Tibial artery (tissue), 4 donors: ENCODE measurements at regions not wholly inside any gene's neighbourhood (a gene's known extent, or its start where the extent isn't known, plus 50 kb on each side); places are given as distances from the start of the nearest gene placed in this dataset.

Experiments
- DNase-seq, 2 donors: peaks; one replicate each; pipeline ENCODE4 v3.0.0-alpha.2; 2019
- H3K27ac ChIP-seq, 2 donors: fragments of 200-600 bp; sonication (generic) in 1 of 2; 1 replicate in 1 of 2; 2 replicates in 1 of 2; pipeline ENCODE4 v1.5.1; 2018 to 2019; ENCODE audit warnings: mild to moderate bottlenecking in 1 of 2
- H3K27me3 ChIP-seq, 2 donors: fragments of 200-600 bp; sonication (generic) in 1 of 2; one replicate each; pipeline versions ENCODE4 v1.5.1 to v1.6.0; 2016 to 2019
- H3K36me3 ChIP-seq, 3 donors: fragments of 200-600 bp; sonication (generic) in 2 of 3; one replicate each; pipeline ENCODE4 v1.5.1; 2016 to 2019; ENCODE audit warnings: mild to moderate bottlenecking in 2 of 3
- H3K4me1 ChIP-seq, 4 donors: fragments of 200-600 bp; sonication (generic) in 2 of 4; 1 replicate in 3 of 4; 2 replicates in 1 of 4; pipeline ENCODE4 v1.5.1; 2016 to 2019
- H3K4me3 ChIP-seq, 2 donors: fragments of 200-600 bp; sonication (generic) in 1 of 2; 1 replicate in 1 of 2; 2 replicates in 1 of 2; pipeline ENCODE4 v1.5.1; 2018 to 2019; ENCODE audit warnings: mild to moderate bottlenecking in 2 of 2
- H3K9me3 ChIP-seq, 3 donors: fragments of 200-600 bp; sonication (generic) in 1 of 3; one replicate each; pipeline ENCODE4 v1.5.1; 2016 to 2019
- intact Hi-C: fragments of 100-400 bp; cut with DNase I; formaldehyde crosslinking; loops from one replicate; pipeline ENCODE4 v1.15.0; 2023; ENCODE audit warnings: low total_unique reads
- TF ChIP-seq, protein P1 (sequence below), 2 experiments: fragments of 200-600 bp in 1 of 2; fragments of 450-650 bp in 1 of 2; IDR thresholded peaks; one replicate each; pipeline ENCODE4 v1.5.1; 2017 to 2019; ENCODE audit warnings: antibody characterized with exemption in 2 of 2, mild to moderate bottlenecking in 1 of 2, moderate library complexity in 1 of 2

DNA sequence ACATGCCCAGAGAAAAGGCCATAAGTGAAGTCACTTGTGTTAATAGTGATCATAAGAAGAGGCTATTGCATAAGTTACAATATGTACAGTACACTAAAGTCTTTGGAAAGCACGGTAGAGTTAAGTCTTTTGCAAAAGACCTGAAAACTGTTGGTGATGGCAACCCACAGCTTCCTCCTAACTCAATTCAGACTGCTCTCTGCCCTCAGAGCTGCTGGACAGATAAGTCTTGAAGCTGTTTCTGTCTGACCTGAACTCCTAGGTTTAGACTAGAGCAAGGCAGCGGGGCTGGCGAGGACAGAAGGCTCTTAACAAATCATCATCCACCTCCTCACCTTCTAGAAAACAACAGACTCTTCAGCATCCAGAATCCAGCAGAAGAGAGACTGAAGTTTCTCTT lies 125.4 kb downstream of the CD24 start:
- no peaks in the 10 kb centered on the region for H3K36me3 ChIP-seq
- H3K4me3 ChIP-seq, result no peak overlapping the region
- H3K27ac ChIP-seq, result no peak overlapping the region
- no peaks in the 10 kb centered on the region for H3K9me3 ChIP-seq
- H3K27me3 ChIP-seq, result no peaks in the 10 kb centered on the region
- TF ChIP-seq, protein P1, sequence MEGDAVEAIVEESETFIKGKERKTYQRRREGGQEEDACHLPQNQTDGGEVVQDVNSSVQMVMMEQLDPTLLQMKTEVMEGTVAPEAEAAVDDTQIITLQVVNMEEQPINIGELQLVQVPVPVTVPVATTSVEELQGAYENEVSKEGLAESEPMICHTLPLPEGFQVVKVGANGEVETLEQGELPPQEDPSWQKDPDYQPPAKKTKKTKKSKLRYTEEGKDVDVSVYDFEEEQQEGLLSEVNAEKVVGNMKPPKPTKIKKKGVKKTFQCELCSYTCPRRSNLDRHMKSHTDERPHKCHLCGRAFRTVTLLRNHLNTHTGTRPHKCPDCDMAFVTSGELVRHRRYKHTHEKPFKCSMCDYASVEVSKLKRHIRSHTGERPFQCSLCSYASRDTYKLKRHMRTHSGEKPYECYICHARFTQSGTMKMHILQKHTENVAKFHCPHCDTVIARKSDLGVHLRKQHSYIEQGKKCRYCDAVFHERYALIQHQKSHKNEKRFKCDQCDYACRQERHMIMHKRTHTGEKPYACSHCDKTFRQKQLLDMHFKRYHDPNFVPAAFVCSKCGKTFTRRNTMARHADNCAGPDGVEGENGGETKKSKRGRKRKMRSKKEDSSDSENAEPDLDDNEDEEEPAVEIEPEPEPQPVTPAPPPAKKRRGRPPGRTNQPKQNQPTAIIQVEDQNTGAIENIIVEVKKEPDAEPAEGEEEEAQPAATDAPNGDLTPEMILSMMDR (IDR thresholded peaks at IDR 0.05), result no peak
- H3K4me1 ChIP-seq, result no peaks in the 10 kb centered on the region
- intact Hi-C loops, result no loop called here
- DNase-seq, result no peak

DNA sequence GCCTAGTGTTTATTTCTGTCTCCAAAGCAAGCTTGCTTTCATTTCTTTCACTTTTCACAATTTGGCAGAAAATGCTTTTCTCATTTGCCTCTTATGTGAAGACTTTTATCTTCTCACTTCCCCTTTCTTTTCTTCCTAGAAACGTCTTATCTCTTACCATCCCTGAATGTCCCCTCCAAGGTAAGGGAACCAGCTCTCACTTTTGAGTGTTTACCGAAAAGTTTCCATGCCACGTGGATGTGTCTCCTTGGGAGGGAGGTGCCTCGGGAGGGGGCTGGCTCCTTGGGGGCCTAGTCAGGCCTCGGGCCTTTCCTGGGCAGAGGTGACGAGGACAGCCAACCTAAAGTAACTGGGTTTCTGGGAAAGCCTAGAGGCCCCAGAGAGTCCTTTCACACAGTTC lies 127.4 kb downstream of the CD24 start:
- Histone ChIP-seq H3K4me3 (no peak overlapping the region), H3K4me1 (no peaks in the 10 kb centered on the region), H3K27ac (no peak overlapping the region), H3K36me3 (no peaks in the 10 kb centered on the region), H3K27me3 (peaks cover 0 to 4% of the 10 kb centered on the region in 2 donors), H3K9me3 (no peaks in the 10 kb centered on the region)
- no peak for DNase-seq
- intact Hi-C loops, result no loop called here
- TF ChIP-seq, protein P1 (IDR thresholded peaks at IDR 0.05), result no peak

DNA sequence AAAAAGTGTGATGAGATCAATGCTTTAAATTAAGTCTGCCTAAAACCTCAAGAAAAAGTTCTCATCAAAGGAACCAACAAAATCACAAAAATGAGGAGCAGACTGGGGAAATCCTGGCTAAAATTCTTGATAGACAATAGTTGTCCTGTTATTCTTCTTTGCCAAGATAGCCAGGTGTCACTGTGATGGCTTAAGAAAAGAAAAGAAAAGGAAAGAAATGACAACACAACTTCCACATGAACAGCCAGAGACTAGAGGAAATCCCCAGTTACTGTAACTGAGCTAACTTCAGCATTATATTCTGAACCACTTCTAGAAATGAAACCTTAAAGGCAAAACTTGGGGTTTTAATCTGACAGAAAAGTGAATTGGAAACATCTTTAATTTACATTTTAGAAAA lies 129.6 kb downstream of the CD24 start:
- Histone ChIP-seq H3K4me1 (no peaks in the 10 kb centered on the region), H3K4me3 (no peak overlapping the region), H3K27ac (no peak overlapping the region), H3K36me3 (no peaks in the 10 kb centered on the region), H3K9me3 (no peaks in the 10 kb centered on the region), H3K27me3 (peaks cover 0 to 9% of the 10 kb centered on the region in 2 donors)
- no peak for DNase-seq
- TF ChIP-seq, protein P1 (IDR thresholded peaks at IDR 0.05), result no peak
- intact Hi-C loops, result no loop called here

DNA sequence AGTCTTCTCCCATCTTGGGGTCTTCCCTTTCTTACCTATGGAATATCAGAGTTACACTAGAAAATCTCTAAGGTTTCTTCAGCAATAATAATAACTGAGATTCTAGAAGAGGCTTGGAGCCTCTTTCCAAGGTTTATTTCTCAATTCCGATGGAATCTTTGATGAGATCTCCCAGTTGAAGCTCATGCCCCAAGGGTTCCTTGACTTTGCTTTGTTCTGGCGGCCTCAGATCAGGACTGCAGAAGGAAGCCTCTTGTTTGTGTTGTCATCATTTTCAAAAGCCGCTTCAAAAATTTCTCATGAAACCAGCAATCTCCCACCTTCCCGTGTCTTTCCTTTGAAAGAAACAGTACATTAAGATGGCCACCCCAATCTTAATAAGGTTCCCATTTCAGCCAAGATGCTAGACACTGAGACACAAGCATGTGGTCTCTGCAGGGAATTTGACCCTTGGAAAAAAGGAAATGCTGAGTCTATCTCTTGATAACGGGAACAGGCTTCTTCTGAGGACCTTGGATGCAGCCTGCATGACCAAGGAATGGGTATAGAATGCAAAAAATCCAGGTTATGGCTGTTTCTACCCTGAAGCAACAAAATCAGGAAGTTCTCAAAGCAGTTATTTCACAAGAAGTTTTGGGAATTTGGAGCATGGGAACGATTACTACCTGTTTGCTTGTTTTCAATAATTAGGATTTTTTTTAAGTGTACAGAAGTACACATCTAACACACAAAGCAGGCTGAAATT lies 141.6 kb downstream of the CD24 start:
- Histone ChIP-seq H3K4me1 (no peaks in the 10 kb centered on the region), H3K9me3 (no peaks in the 10 kb centered on the region), H3K27me3 (no peaks in the 10 kb centered on the region), H3K4me3 (no peak overlapping the region), H3K27ac (no peak overlapping the region), H3K36me3 (no peaks in the 10 kb centered on the region)
- TF ChIP-seq, protein P1 (IDR thresholded peaks at IDR 0.05), result no peak
- intact Hi-C loops, result no loop called here
- no peak for DNase-seq

DNA sequence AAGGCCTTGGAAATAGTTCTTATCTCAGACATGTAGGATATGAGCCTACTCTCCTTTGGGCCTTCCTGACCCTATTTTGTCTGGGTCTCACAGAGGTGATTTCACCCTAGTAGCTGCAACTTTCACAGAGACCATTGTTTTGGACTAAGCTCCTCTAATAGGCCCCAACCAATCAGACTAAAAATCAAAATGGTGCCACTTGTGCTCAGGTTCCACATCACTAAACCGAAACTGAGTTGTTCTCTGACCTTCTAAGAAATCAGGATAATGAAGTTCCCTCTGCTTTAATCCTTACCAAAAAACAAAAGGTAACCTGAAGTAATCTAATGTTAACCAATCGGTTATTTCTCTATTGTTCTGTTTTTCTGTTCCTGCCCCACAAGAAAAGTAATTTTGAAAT lies 143.6 kb downstream of the CD24 start:
- Histone ChIP-seq H3K9me3 (no peaks in the 10 kb centered on the region), H3K4me1 (no peaks in the 10 kb centered on the region), H3K27me3 (no peaks in the 10 kb centered on the region), H3K4me3 (no peak overlapping the region), H3K27ac (no peak overlapping the region), H3K36me3 (no peaks in the 10 kb centered on the region)
- intact Hi-C loops, result no loop called here
- TF ChIP-seq, protein P1 (IDR thresholded peaks at IDR 0.05), result no peak
- no peak for DNase-seq

DNA sequence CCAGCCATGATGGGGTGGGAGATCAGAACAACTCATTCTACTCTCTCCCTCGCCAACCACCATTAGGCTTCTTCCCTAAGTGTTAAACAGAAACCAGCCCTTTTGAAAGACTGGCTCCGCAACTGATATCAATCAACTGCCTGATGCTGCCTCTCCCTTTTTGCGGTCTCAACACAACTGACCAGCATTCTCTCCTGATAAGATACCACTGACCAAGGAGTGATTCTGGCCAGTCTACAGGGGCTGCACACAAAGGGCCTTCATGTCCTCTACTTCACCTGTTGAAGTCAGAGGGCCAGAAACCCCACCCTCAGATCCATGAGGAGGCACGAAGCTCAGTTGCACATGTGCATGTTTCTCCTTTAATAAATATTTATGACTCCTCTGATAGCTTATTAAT lies 145.1 kb downstream of the CD24 start:
- intact Hi-C loops, result no loop called here
- H3K4me3 ChIP-seq, result no peak overlapping the region
- TF ChIP-seq, protein P1 (IDR thresholded peaks at IDR 0.05), result no peak

More for the DNA sequence above, 145.1 kb downstream of the CD24 start:
- H3K36me3 ChIP-seq, result no peaks in the 10 kb centered on the region
- DNase-seq, result no peak
- no peaks in the 10 kb centered on the region for H3K9me3 ChIP-seq
- H3K4me1 ChIP-seq, result no peaks in the 10 kb centered on the region
- no peak overlapping the region for H3K27ac ChIP-seq
- H3K27me3 ChIP-seq, result no peaks in the 10 kb centered on the region
